ENCODE measurements at regions not wholly inside any gene's neighbourhood (a gene's known extent, or its start where the extent isn't known, plus 50 kb on each side); places are given as distances from the start of the nearest gene placed in this dataset.

- FAIRE-seq (no peak), DNase-seq (ENCODE audit: low read depth, low spot score) (no peak)
- H3K27me3 ChIP-seq (ENCODE audit: control insufficient read depth, extremely low read depth, insufficient read depth, low read length), result no peaks in the 10 kb centered on the region
- no peak overlapping the region for H3K27ac ChIP-seq (ENCODE audit: control insufficient read depth, insufficient read depth, low read length)
- H3K9me1 ChIP-seq (ENCODE audit: control insufficient read depth, extremely low read depth, insufficient read depth, low read length), result no peaks in the 10 kb centered on the region
- H3K79me2 ChIP-seq (ENCODE audit: control insufficient read depth, insufficient read depth, low read length), result no peaks in the 10 kb centered on the region
- no peak overlapping the region for H2AFZ ChIP-seq (ENCODE audit: control insufficient read depth, low read length)
- H4K20me1 ChIP-seq (ENCODE audit: control insufficient read depth, extremely low read depth, insufficient read depth, low read length), result no peaks in the 10 kb centered on the region
- no peak overlapping the region for H3K9ac ChIP-seq (ENCODE audit: control insufficient read depth, extremely low read depth, insufficient read depth, low read length)
- no peak overlapping the region for H3K4me3 ChIP-seq (ENCODE audit: control insufficient read depth in 2 of 3, extremely low read depth in 1 of 3, insufficient read depth in 2 of 3, low read depth in 1 of 3, low read length in 3 of 3)
- dilution Hi-C loops (cut with MboI; ENCODE audit: extremely low pct_ligation_motif_present, low sequenced_read_pairs), result no loop called here
- TF ChIP-seq EZH2 (IDR thresholded peaks at IDR 0.05; ENCODE audit: low read length), result no peak
- TF ChIP-seq CTCF (optimal IDR thresholded peaks at IDR 0.05 in 1 of 3, IDR thresholded peaks at IDR 0.05 in 1 of 3, conservative IDR thresholded peaks at IDR 0.05 in 1 of 3; ENCODE audit: extremely low read depth in 1 of 3, insufficient read depth in 2 of 3, low read length in 3 of 3), result no peak
- H3K9me3 ChIP-seq (ENCODE audit: control insufficient read depth, low read depth, low read length), result no peaks in the 10 kb centered on the region
- no peaks in the 10 kb centered on the region for H3K36me3 ChIP-seq (ENCODE audit: control insufficient read depth in 2 of 2, extremely low read depth in 1 of 2, insufficient read depth in 2 of 2, low read length in 2 of 2)
- no peaks in the 10 kb centered on the region for H3K4me1 ChIP-seq (ENCODE audit: control insufficient read depth, extremely low read depth, insufficient read depth, low read length)
- H3K4me2 ChIP-seq (ENCODE audit: control insufficient read depth, extremely low read depth, insufficient read depth, low read depth, low read length), result no peak overlapping the region
These were observed 643.1 kb downstream of the MECOM start for GRCh38 chr3:169020371-169020770.

- no peak overlapping the region for H3K4me2 ChIP-seq (ENCODE audit: control insufficient read depth, extremely low read depth, insufficient read depth, low read depth, low read length)
- FAIRE-seq, result no peak
- no peaks in the 10 kb centered on the region for H3K4me1 ChIP-seq (ENCODE audit: control insufficient read depth, extremely low read depth, insufficient read depth, low read length)
- no peak overlapping the region for H2AFZ ChIP-seq (ENCODE audit: control insufficient read depth, low read length)
- H3K27ac ChIP-seq (ENCODE audit: control insufficient read depth, insufficient read depth, low read length), result no peak overlapping the region
- DNase-seq (ENCODE audit: low read depth, low spot score), result no peak
- no peaks in the 10 kb centered on the region for H3K27me3 ChIP-seq (ENCODE audit: control insufficient read depth, extremely low read depth, insufficient read depth, low read length)
- no peaks in the 10 kb centered on the region for H4K20me1 ChIP-seq (ENCODE audit: control insufficient read depth, extremely low read depth, insufficient read depth, low read length)
- H3K36me3 ChIP-seq (ENCODE audit: control insufficient read depth in 2 of 2, extremely low read depth in 1 of 2, insufficient read depth in 2 of 2, low read length in 2 of 2), result no peaks in the 10 kb centered on the region
- H3K79me2 ChIP-seq (ENCODE audit: control insufficient read depth, insufficient read depth, low read length), result no peaks in the 10 kb centered on the region
- H3K9me3 ChIP-seq (ENCODE audit: control insufficient read depth, low read depth, low read length), result no peaks in the 10 kb centered on the region
- H3K4me3 ChIP-seq (ENCODE audit: control insufficient read depth in 2 of 3, extremely low read depth in 1 of 3, insufficient read depth in 2 of 3, low read depth in 1 of 3, low read length in 3 of 3), result no peak overlapping the region
- no peaks in the 10 kb centered on the region for H3K9me1 ChIP-seq (ENCODE audit: control insufficient read depth, extremely low read depth, insufficient read depth, low read length)
- TF ChIP-seq EZH2 (IDR thresholded peaks at IDR 0.05; ENCODE audit: low read length) (no peak), CTCF (optimal IDR thresholded peaks at IDR 0.05 in 1 of 3, IDR thresholded peaks at IDR 0.05 in 1 of 3, conservative IDR thresholded peaks at IDR 0.05 in 1 of 3; ENCODE audit: extremely low read depth in 1 of 3, insufficient read depth in 2 of 3, low read length in 3 of 3) (no peak)
- no peak overlapping the region for H3K9ac ChIP-seq (ENCODE audit: control insufficient read depth, extremely low read depth, insufficient read depth, low read length)
- dilution Hi-C loops (cut with MboI; ENCODE audit: extremely low pct_ligation_motif_present, low sequenced_read_pairs), result no loop called here
These were observed 654.1 kb downstream of the MECOM start for GRCh38 chr3:169009453-169009852.

Measured in keratinocyte (primary cell).